SK-N-SH (cell line): ENCODE measurements at regions not wholly inside any gene's neighbourhood (a gene's known extent, or its start where the extent isn't known, plus 50 kb on each side); places are given as distances from the start of the nearest gene placed in this dataset.

Experiments used
- CTCF ChIA-PET: fragments of 300-600, 350-600 bp; formaldehyde crosslinking; extraction: SDS; loops from one replicate; lab custom pipeline; 2021; lab: Yijun Ruan, JAX
- POLR2A ChIA-PET: fragments of 350-600 bp; sonication (Branson Sonifier 250); formaldehyde crosslinking; extraction: SDS; loops from one replicate; lab custom pipeline; 2020; ENCODE audit warnings: antibody characterized with exemption, inconsistent platforms; lab: Yijun Ruan, JAX
- DNase-seq: peaks from one replicate; pipeline ENCODE4 v3.0.0; 2012
- H2AFZ ChIP-seq: fragments of 200-600 bp; sonication (generic); 2 replicates; pipeline ENCODE4 v1.8.1; 2016; ENCODE audit warnings: antibody characterized with exemption, mild to moderate bottlenecking, low read depth
- H3F3A ChIP-seq: fragments of 200-600 bp; sonication (generic); replicated peaks from 2 replicates; pipeline ENCODE3; 2016; ENCODE audit warnings: antibody characterized with exemption, mild to moderate bottlenecking; ENCODE audit not compliant: insufficient read depth
- H3K27ac ChIP-seq, 2 experiments: fragments of 200-500 bp in 1 of 2; fragments of 200-600 bp in 1 of 2; sonication (Bioruptor generic) in 1 of 2; sonication (generic), shearing (Covaris generic) in 1 of 2; 2 replicates each; pipeline versions ENCODE4 v1.5.1 to v1.6.1; 2014 to 2016; ENCODE audit warnings: low read depth in 2 of 2, inconsistent platforms in 1 of 2, low read length in 1 of 2, mild to moderate bottlenecking in 1 of 2, mixed read lengths in 1 of 2
- H3K27me3 ChIP-seq: fragments of 200-600 bp; sonication (generic), shearing (Covaris generic); 2 replicates; pipeline ENCODE4 v1.6.1; 2016; ENCODE audit warnings: mixed run types; ENCODE audit not compliant: insufficient read depth
- H3K36me3 ChIP-seq, 2 experiments: fragments of 200-500 bp in 1 of 2; fragments of 200-600 bp in 1 of 2; sonication (Bioruptor generic) in 1 of 2; sonication (generic) in 1 of 2; replicated peaks in 1 of 2; 2 replicates each; pipeline versions ENCODE3 to v1.5.1; 2014 to 2016; ENCODE audit warnings: low read length in 1 of 2, mild to moderate bottlenecking in 1 of 2; ENCODE audit not compliant: insufficient read depth in 2 of 2, control insufficient read depth in 1 of 2
- H3K4me1 ChIP-seq, 2 experiments: fragments of 200-500 bp in 1 of 2; fragments of 200-600 bp in 1 of 2; sonication (Bioruptor generic) in 1 of 2; sonication (generic), shearing (Covaris generic) in 1 of 2; 2 replicates each; pipeline versions ENCODE4 v1.5.1 to v1.6.1; 2014 to 2016; ENCODE audit warnings: low read depth in 1 of 2, low read length in 1 of 2, mixed run types in 1 of 2; ENCODE audit not compliant: insufficient read depth in 2 of 2, control insufficient read depth in 1 of 2
- H3K4me2 ChIP-seq: fragments of 200-600 bp; sonication (generic), shearing (Covaris generic); 2 replicates; pipeline ENCODE4 v1.6.1; 2017; ENCODE audit warnings: mixed run types
- H3K4me3 ChIP-seq, 2 experiments: fragments of 200-500 bp in 1 of 2; fragments of 200-600 bp in 1 of 2; sonication (Bioruptor generic) in 1 of 2; sonication (generic), shearing (Covaris generic) in 1 of 2; 2 replicates each; pipeline versions ENCODE4 v1.5.1 to v1.8.1; 2014 to 2016; ENCODE audit warnings: low read depth in 2 of 2, inconsistent platforms in 1 of 2, low read length in 1 of 2, mild to moderate bottlenecking in 1 of 2, mixed read lengths in 1 of 2, moderate library complexity in 1 of 2
- H3K79me2 ChIP-seq: fragments of 200-600 bp; sonication (generic); 2 replicates; pipeline ENCODE4 v1.8.1; 2017; ENCODE audit warnings: mild to moderate bottlenecking; ENCODE audit not compliant: insufficient read depth
- H3K9ac ChIP-seq: fragments of 200-600 bp; sonication (generic); 2 replicates; pipeline ENCODE4 v1.6.1; 2017; ENCODE audit warnings: mixed run types
- H3K9me2 ChIP-seq: fragments of 200-600 bp; sonication (generic); 2 replicates; pipeline ENCODE4 v1.6.1; 2017; ENCODE audit warnings: mixed run types
- H3K9me3 ChIP-seq: fragments of 200-600 bp; sonication (generic); 2 replicates; pipeline ENCODE4 v1.6.1; 2017; ENCODE audit warnings: mixed run types, mild to moderate bottlenecking, moderate library complexity
- H4K20me1 ChIP-seq: fragments of 200-600 bp; sonication (generic); 2 replicates; pipeline ENCODE4 v1.6.1; 2017; ENCODE audit warnings: mild to moderate bottlenecking, mixed run types; ENCODE audit not compliant: insufficient read depth
- ELF1 ChIP-seq: IDR thresholded peaks from 2 replicates; pipeline ENCODE4 v1.4.0; 2012
- EZH2phosphoT487 ChIP-seq: fragments of 200-600 bp; sonication (generic); IDR thresholded peaks from 2 replicates; pipeline ENCODE4 v1.6.1; 2017; ENCODE audit warnings: low read depth, mixed run types, mild to moderate bottlenecking, antibody characterized with exemption, moderate library complexity, borderline replicate concordance
- FOXM1 ChIP-seq: IDR thresholded peaks from 2 replicates; pipeline ENCODE4 v1.4.0; 2012; ENCODE audit warnings: low read depth, mild to moderate bottlenecking
- GABPA ChIP-seq: IDR thresholded peaks from 2 replicates; pipeline ENCODE4 v1.4.0; 2012; ENCODE audit warnings: low read depth, mild to moderate bottlenecking
- GATA2 ChIP-seq: sonication (generic); formaldehyde crosslinking; IDR thresholded peaks from 2 replicates; pipeline ENCODE4 v1.5.0; 2020; ENCODE audit warnings: mild to moderate bottlenecking, missing genetic modification reagents
- MEF2A ChIP-seq: IDR thresholded peaks from 2 replicates; pipeline ENCODE4 v1.4.0; 2012; ENCODE audit warnings: low read depth, borderline replicate concordance
- NFIC ChIP-seq: IDR thresholded peaks from 2 replicates; pipeline ENCODE4 v1.4.0; 2012; ENCODE audit warnings: borderline replicate concordance
- NRF1 ChIP-seq: IDR thresholded peaks from 2 replicates; pipeline ENCODE4 v1.6.1; 2012; ENCODE audit warnings: low read depth, mild to moderate bottlenecking, low read length
- POLR2AphosphoS5 ChIP-seq: IDR thresholded peaks from 2 replicates; pipeline ENCODE4 v1.6.1; 2012; ENCODE audit warnings: low read depth, low read length
- RAD21 ChIP-seq: IDR thresholded peaks from 2 replicates; pipeline ENCODE4 v1.6.1; 2012; ENCODE audit warnings: mild to moderate bottlenecking, low read length
- RXRA ChIP-seq: IDR thresholded peaks from 2 replicates; pipeline ENCODE4 v1.4.0; 2012; ENCODE audit warnings: low read depth, mild to moderate bottlenecking, borderline replicate concordance
- SMC3 ChIP-seq: IDR thresholded peaks from 2 replicates; pipeline ENCODE4 v1.6.1; 2012; ENCODE audit warnings: low read depth, low read length, improper control_type of control experiment
- TAF1 ChIP-seq: IDR thresholded peaks from 2 replicates; pipeline ENCODE4 v1.6.1; 2012; ENCODE audit warnings: low read depth, mild to moderate bottlenecking, low read length, moderate library complexity, borderline replicate concordance
- TCF12 ChIP-seq: IDR thresholded peaks from 2 replicates; pipeline ENCODE4 v1.4.0; 2012
- TEAD4 ChIP-seq: IDR thresholded peaks from 2 replicates; pipeline ENCODE4 v1.4.0; 2012; ENCODE audit warnings: mild to moderate bottlenecking, borderline replicate concordance; ENCODE audit not compliant: insufficient read depth
- WGBS: methylation state at CpG from one replicate; pipeline ENCODE4 v1.1.6; 2017; ENCODE audit warnings: low lambda C conversion rate; 5-methylcytosine and 5-hydroxymethylcytosine counted together
- TF ChIP-seq, protein P1 (sequence below): IDR thresholded peaks from 2 replicates; pipeline ENCODE4; 2012
- TF ChIP-seq, protein P2 (sequence below): fragments of 200-600 bp; sonication (generic); IDR thresholded peaks from 2 replicates; pipeline ENCODE4 v1.6.1; 2017; ENCODE audit warnings: antibody characterized with exemption, mild to moderate bottlenecking, moderate library complexity
- TF ChIP-seq, protein P3 (sequence below): IDR thresholded peaks from 2 replicates; pipeline ENCODE4 v1.4.0; 2012; ENCODE audit warnings: low read depth, borderline replicate concordance
- TF ChIP-seq, protein P4 (sequence below): fragments of 150-350 bp; IDR thresholded peaks from 2 replicates; pipeline ENCODE4 v1.6.1; 2017; ENCODE audit warnings: antibody characterized with exemption, low read length, low read depth, borderline replicate concordance
- TF ChIP-seq, protein P5 (sequence below): IDR thresholded peaks from 2 replicates; pipeline ENCODE4 v1.4.0; 2012; ENCODE audit warnings: low read depth

DNA sequence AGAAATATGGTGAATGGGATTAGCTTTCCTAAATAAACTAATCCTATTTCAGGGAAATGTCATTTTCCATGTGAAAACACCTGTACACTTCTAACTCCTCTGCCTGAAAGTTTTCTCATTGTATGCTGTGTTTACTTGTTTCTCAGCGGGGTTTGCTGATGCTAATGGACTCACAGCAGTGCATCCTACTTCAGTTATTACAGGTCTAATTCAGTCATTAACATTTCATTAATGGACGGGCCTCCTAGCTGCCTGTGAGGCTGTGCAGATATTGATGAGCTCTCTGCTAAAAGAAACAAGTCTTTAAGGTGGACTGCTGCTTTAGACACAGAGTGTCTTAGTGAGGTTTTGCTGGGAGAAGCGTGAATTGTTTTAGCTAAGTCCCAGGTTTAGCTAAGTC lies 1342.0 kb upstream of the ZEB2 start (continued):
- TF ChIP-seq RAD21 (no peak), POLR2AphosphoS5 (no peak), NRF1 (no peak), EZH2phosphoT487 (no peak), TAF1 (no peak), NFIC (no peak)
- TF ChIP-seq, all 33 proteins: peak for 0

DNA sequence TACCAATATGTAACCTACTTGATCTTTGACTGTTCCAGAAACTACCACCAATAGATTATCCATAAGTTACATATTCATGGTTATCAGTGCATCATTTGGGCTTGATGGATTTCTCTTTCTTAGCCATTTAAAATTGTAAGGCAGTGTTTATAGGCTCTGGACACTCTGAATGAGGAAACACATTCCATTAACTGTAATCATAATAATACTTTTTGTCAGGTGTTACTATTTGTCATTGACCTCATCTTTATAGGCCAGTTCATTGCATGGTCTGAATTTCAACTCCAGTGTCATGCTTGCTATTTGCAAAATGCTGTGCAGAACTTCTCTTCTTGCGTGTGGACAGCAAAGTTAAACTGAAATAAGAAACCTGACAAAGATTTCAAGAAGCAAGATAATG lies 1340.2 kb upstream of the ZEB2 start:
- Histone ChIP-seq H3F3A (no peaks in the 10 kb centered on the region), H3K9me3 (no peaks in the 10 kb centered on the region), H3K9ac (no peak overlapping the region), H3K4me3 (no peak overlapping the region), H3K27me3 (no peaks in the 10 kb centered on the region), H4K20me1 (no peaks in the 10 kb centered on the region), H3K36me3 (no peaks in the 10 kb centered on the region), H3K79me2 (no peaks in the 10 kb centered on the region), H2AFZ (no peak overlapping the region), H3K4me2 (no peak overlapping the region), H3K27ac (no peak overlapping the region), H3K4me1 (no peaks in the 10 kb centered on the region), H3K9me2 (no peaks in the 10 kb centered on the region)
- DNase-seq, result no peak
- POLR2A ChIA-PET, result no interaction called here
- WGBS, result 79% methylated on average over 1 of the region's 1 CpG
- CTCF ChIA-PET, result no interaction called here
- TF ChIP-seq RAD21 (no peak), MEF2A (no peak), GATA2 (CRISPR knock-in tag) (no peak), ELF1 (no peak), NFIC (no peak)
- TF ChIP-seq, protein P1, sequence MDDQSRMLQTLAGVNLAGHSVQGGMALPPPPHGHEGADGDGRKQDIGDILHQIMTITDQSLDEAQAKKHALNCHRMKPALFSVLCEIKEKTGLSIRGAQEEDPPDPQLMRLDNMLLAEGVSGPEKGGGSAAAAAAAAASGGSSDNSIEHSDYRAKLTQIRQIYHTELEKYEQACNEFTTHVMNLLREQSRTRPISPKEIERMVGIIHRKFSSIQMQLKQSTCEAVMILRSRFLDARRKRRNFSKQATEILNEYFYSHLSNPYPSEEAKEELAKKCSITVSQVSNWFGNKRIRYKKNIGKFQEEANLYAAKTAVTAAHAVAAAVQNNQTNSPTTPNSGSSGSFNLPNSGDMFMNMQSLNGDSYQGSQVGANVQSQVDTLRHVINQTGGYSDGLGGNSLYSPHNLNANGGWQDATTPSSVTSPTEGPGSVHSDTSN, result no peak
- TF ChIP-seq, protein P2, sequence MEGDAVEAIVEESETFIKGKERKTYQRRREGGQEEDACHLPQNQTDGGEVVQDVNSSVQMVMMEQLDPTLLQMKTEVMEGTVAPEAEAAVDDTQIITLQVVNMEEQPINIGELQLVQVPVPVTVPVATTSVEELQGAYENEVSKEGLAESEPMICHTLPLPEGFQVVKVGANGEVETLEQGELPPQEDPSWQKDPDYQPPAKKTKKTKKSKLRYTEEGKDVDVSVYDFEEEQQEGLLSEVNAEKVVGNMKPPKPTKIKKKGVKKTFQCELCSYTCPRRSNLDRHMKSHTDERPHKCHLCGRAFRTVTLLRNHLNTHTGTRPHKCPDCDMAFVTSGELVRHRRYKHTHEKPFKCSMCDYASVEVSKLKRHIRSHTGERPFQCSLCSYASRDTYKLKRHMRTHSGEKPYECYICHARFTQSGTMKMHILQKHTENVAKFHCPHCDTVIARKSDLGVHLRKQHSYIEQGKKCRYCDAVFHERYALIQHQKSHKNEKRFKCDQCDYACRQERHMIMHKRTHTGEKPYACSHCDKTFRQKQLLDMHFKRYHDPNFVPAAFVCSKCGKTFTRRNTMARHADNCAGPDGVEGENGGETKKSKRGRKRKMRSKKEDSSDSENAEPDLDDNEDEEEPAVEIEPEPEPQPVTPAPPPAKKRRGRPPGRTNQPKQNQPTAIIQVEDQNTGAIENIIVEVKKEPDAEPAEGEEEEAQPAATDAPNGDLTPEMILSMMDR, result no peak
- TF ChIP-seq, protein P3, sequence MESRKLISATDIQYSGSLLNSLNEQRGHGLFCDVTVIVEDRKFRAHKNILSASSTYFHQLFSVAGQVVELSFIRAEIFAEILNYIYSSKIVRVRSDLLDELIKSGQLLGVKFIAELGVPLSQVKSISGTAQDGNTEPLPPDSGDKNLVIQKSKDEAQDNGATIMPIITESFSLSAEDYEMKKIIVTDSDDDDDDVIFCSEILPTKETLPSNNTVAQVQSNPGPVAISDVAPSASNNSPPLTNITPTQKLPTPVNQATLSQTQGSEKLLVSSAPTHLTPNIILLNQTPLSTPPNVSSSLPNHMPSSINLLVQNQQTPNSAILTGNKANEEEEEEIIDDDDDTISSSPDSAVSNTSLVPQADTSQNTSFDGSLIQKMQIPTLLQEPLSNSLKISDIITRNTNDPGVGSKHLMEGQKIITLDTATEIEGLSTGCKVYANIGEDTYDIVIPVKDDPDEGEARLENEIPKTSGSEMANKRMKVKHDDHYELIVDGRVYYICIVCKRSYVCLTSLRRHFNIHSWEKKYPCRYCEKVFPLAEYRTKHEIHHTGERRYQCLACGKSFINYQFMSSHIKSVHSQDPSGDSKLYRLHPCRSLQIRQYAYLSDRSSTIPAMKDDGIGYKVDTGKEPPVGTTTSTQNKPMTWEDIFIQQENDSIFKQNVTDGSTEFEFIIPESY, result no peak

DNA sequence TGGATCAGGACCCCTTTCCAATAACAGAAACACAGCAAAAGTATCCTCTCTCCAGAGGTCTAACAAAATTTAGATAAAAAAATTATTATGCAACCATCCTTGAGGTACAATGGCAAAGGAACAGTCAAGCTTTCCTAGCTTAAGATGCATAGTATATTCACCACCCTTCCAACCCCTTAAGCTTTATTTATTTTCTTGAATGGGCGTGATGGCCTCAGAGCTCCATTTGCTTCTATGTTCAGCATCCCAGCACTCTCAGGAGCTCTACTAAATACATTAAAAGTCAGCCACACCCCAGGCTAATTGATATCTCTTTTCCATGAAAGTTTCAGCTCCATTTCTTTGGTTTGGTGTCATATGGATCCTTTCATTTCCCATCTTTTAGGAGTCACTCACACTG lies 1335.2 kb upstream of the ZEB2 start:
- H3K27ac ChIP-seq, result no peak overlapping the region
- H2AFZ ChIP-seq, result no peak overlapping the region
- no peaks in the 10 kb centered on the region for H3K4me1 ChIP-seq
- no peak overlapping the region for H3K4me3 ChIP-seq
- POLR2A ChIA-PET, result no interaction called here
- no peaks in the 10 kb centered on the region for H3K9me2 ChIP-seq
- H3F3A ChIP-seq, result no peaks in the 10 kb centered on the region
- no peak for DNase-seq
- no peaks in the 10 kb centered on the region for H3K9me3 ChIP-seq
- 84% methylated on average over 1 of the region's 1 CpG for WGBS
- no peak overlapping the region for H3K9ac ChIP-seq
- H3K36me3 ChIP-seq, result no peaks in the 10 kb centered on the region
- no peak overlapping the region for H3K4me2 ChIP-seq
- H3K27me3 ChIP-seq, result no peaks in the 10 kb centered on the region
- CTCF ChIA-PET, result no interaction called here
- H3K79me2 ChIP-seq, result no peaks in the 10 kb centered on the region
- no peaks in the 10 kb centered on the region for H4K20me1 ChIP-seq
- TF ChIP-seq GABPA (no peak), FOXM1 (no peak), NFIC (no peak), TCF12 (no peak), ELF1 (no peak), SMC3 (no peak), TEAD4 (no peak), RXRA (no peak)
- TF ChIP-seq, protein P4, sequence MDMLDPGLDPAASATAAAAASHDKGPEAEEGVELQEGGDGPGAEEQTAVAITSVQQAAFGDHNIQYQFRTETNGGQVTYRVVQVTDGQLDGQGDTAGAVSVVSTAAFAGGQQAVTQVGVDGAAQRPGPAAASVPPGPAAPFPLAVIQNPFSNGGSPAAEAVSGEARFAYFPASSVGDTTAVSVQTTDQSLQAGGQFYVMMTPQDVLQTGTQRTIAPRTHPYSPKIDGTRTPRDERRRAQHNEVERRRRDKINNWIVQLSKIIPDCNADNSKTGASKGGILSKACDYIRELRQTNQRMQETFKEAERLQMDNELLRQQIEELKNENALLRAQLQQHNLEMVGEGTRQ, result no peak
- TF ChIP-seq, protein P5, sequence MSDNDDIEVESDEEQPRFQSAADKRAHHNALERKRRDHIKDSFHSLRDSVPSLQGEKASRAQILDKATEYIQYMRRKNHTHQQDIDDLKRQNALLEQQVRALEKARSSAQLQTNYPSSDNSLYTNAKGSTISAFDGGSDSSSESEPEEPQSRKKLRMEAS, result no peak
- TF ChIP-seq, protein P2, result no peak
